Neural progenitor cell (in vitro differentiated cells): ENCODE measurements at regions not wholly inside any gene's neighbourhood (a gene's known extent, or its start where the extent isn't known, plus 50 kb on each side); places are given as distances from the start of the nearest gene placed in this dataset.

Source experiments
- DNase-seq: peaks from one replicate; pipeline ENCODE4 v3.0.0-alpha.2; 2016; ENCODE audit warnings: low spot score
- H2AFZ ChIP-seq: fragments of 200-600 bp; sonication (generic); replicated peaks from 2 replicates; pipeline ENCODE4 v1.6.1; 2016; ENCODE audit warnings: antibody characterized with exemption
- H3F3A ChIP-seq: fragments of 200-600 bp; sonication (generic); 2 replicates; pipeline ENCODE4 v1.6.1; 2016; ENCODE audit warnings: antibody characterized with exemption, low read depth
- H3K27ac ChIP-seq: fragments of 200-600 bp; sonication (generic); 2 replicates; pipeline ENCODE4 v1.5.1; 2016; ENCODE audit warnings: mild to moderate bottlenecking
- H3K27me3 ChIP-seq: fragments of 200-600 bp; sonication (generic); 2 replicates; pipeline ENCODE4 v1.6.1; 2016; ENCODE audit warnings: mild to moderate bottlenecking, moderate library complexity
- H3K36me3 ChIP-seq: fragments of 200-600 bp; sonication (generic); 2 replicates; pipeline ENCODE4 v1.5.1; 2016
- H3K4me1 ChIP-seq: fragments of 200-600 bp; sonication (generic); 2 replicates; pipeline ENCODE4 v1.6.1; 2016; ENCODE audit warnings: mixed run types
- H3K4me2 ChIP-seq: fragments of 200-600 bp; sonication (generic); 2 replicates; pipeline ENCODE4 v1.6.1; 2016
- H3K4me3 ChIP-seq: fragments of 200-600 bp; sonication (generic); 2 replicates; pipeline ENCODE4 v1.5.1; 2016
- H3K79me2 ChIP-seq: fragments of 200-600 bp; sonication (generic); 2 replicates; pipeline ENCODE4 v1.6.1; 2016; ENCODE audit warnings: low read depth
- H3K9ac ChIP-seq: fragments of 200-600 bp; sonication (generic); 2 replicates; pipeline ENCODE4 v1.6.1; 2016
- H3K9me3 ChIP-seq: fragments of 200-600 bp; sonication (generic); 2 replicates; pipeline ENCODE4 v1.5.1; 2016; ENCODE audit warnings: low read depth
- H4K20me1 ChIP-seq: fragments of 200-600 bp; sonication (generic); 2 replicates; pipeline ENCODE4 v1.6.1; 2016; ENCODE audit warnings: low read depth
- H3K27ac Mint-ChIP-seq: 3 replicates; pipeline ENCODE4 v1.8.0; 2021; ENCODE audit warnings: mixed read lengths
- H3K27me3 Mint-ChIP-seq: 2 replicates; pipeline ENCODE4 v1.8.0; 2022; ENCODE audit warnings: low read depth, mild to moderate bottlenecking, inconsistent platforms, moderate library complexity, mixed read lengths; ENCODE audit not compliant: insufficient read depth
- H3K36me3 Mint-ChIP-seq: 3 replicates; pipeline ENCODE4 v1.8.0; 2021; ENCODE audit warnings: mixed read lengths
- H3K4me1 Mint-ChIP-seq: 3 replicates; pipeline ENCODE4 v1.8.0; 2021; ENCODE audit warnings: mixed read lengths
- H3K4me3 Mint-ChIP-seq: 3 replicates; pipeline ENCODE4 v1.8.0; 2021; ENCODE audit warnings: mild to moderate bottlenecking, moderate library complexity, mixed read lengths
- H3K9me3 Mint-ChIP-seq: 3 replicates; pipeline ENCODE4 v1.8.0; 2020; ENCODE audit warnings: mixed read lengths
- EZH2 ChIP-seq: fragments of 200-600 bp; sonication (generic); IDR thresholded peaks from 2 replicates; pipeline ENCODE4 v1.6.1; 2017; ENCODE audit warnings: antibody characterized with exemption, mild to moderate bottlenecking, moderate library complexity
- EZH2phosphoT487 ChIP-seq: fragments of 200-600 bp; sonication (generic); IDR thresholded peaks from 2 replicates; pipeline ENCODE4 v1.6.1; 2017; ENCODE audit warnings: antibody characterized with exemption
- TF ChIP-seq, protein P1 (sequence below): fragments of 200-600 bp; sonication (generic); IDR thresholded peaks from 2 replicates; pipeline ENCODE4 v1.5.1; 2017; ENCODE audit warnings: antibody characterized with exemption, mild to moderate bottlenecking

DNA sequence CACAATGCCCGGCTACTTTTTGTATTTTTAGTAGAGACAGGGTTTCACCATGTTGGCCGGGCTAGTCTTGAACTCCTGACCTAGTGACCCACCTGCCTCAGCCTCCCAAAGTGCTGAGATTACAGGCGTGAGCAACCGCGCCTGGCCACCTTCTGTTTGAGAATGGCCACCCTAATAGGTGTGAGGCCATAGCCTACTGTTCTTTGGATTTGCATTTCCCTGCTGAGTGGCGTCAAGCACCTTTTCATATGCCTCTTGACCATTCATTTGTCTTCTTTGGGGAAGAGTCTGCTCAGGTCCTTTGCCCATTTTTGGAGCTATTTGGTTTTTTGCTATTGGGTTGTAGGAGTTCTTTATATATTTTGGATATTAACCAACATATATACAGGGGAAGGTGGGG, 276.7 kb downstream of the PARN start:
- Mint-ChIP-seq H3K27me3 (peaks cover 3% of the 10 kb centered on the region), H3K4me3 (no peak overlapping the region), H3K4me1 (peaks cover 30% of the 10 kb centered on the region), H3K9me3 (no peaks in the 10 kb centered on the region), H3K27ac (no peak overlapping the region), H3K36me3 (no peaks in the 10 kb centered on the region)
- Histone ChIP-seq H3K9me3 (no peaks in the 10 kb centered on the region), H3K4me1 (no peaks in the 10 kb centered on the region), H3K9ac (no peak overlapping the region), H3K79me2 (no peaks in the 10 kb centered on the region), H3K27me3 (no peaks in the 10 kb centered on the region), H3K36me3 (no peaks in the 10 kb centered on the region), H3K4me2 (no peak overlapping the region), H2AFZ (no peak overlapping the region), H4K20me1 (no peaks in the 10 kb centered on the region), H3F3A (peaks cover 3% of the 10 kb centered on the region), H3K4me3 (no peak overlapping the region), H3K27ac (no peak overlapping the region)
- no peak for TF ChIP-seq EZH2phosphoT487
- no peak for DNase-seq

DNA sequence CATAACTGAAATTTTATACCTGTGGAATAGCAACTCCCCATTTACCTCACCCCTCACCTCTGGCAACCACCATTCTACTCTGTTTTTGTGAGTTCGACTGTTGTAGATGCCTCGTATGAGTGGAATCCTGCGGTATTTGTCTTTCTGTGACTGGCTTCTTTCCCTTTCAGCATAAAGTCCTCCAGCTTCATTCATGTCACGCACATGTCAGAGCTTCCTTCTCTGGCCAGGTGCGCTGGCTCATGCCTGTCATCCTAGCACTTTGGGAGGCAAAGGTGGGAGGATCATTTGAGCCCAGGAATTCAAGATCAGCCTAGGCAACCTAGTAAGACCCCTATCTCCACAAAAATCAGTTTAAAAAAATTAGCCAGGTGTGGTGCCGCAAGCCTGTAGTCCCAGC, 278.4 kb downstream of the PARN start:
- H3K27me3 Mint-ChIP-seq, result peaks cover 6% of the 10 kb centered on the region
- H3K36me3 ChIP-seq, result no peaks in the 10 kb centered on the region
- TF ChIP-seq EZH2 (no peak), EZH2phosphoT487 (no peak)
- TF ChIP-seq, protein P1, sequence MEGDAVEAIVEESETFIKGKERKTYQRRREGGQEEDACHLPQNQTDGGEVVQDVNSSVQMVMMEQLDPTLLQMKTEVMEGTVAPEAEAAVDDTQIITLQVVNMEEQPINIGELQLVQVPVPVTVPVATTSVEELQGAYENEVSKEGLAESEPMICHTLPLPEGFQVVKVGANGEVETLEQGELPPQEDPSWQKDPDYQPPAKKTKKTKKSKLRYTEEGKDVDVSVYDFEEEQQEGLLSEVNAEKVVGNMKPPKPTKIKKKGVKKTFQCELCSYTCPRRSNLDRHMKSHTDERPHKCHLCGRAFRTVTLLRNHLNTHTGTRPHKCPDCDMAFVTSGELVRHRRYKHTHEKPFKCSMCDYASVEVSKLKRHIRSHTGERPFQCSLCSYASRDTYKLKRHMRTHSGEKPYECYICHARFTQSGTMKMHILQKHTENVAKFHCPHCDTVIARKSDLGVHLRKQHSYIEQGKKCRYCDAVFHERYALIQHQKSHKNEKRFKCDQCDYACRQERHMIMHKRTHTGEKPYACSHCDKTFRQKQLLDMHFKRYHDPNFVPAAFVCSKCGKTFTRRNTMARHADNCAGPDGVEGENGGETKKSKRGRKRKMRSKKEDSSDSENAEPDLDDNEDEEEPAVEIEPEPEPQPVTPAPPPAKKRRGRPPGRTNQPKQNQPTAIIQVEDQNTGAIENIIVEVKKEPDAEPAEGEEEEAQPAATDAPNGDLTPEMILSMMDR, result no peak
- no peaks in the 10 kb centered on the region for H3K79me2 ChIP-seq
- H3K27me3 ChIP-seq, result no peaks in the 10 kb centered on the region
- H3K4me1 Mint-ChIP-seq, result peaks cover 25% of the 10 kb centered on the region
- no peak overlapping the region for H3K4me3 Mint-ChIP-seq
- no peaks in the 10 kb centered on the region for H3K4me1 ChIP-seq
- no peaks in the 10 kb centered on the region for H3K36me3 Mint-ChIP-seq
- no peak overlapping the region for H3K9ac ChIP-seq
- no peak overlapping the region for H2AFZ ChIP-seq
- H3K27ac ChIP-seq, result no peak overlapping the region
- no peak overlapping the region for H3K4me3 ChIP-seq
- H3K27ac Mint-ChIP-seq, result no peak overlapping the region
- H3F3A ChIP-seq, result peaks cover 3% of the 10 kb centered on the region
- H4K20me1 ChIP-seq, result no peaks in the 10 kb centered on the region
- H3K9me3 Mint-ChIP-seq, result no peaks in the 10 kb centered on the region
- no peaks in the 10 kb centered on the region for H3K9me3 ChIP-seq
- DNase-seq, result no peak
- H3K4me2 ChIP-seq, result no peak overlapping the region

DNA sequence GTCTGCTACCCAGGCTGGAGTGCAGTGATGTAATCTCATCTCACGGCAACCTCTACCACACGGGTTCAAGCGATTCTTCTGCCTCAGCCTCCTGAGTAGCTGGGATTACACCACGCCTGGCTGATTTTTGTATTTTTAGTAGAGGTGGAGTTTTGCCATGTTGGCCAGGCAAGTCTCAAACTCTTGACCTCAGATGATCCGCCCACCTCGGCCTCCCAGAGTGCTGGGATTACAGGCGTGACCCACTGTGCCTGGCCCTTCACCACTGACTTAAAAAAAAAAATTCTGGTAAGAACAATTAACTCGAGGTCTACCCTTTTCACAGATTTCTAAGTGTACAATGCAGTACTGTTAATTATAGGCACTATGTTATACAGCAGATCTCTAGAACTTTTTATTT, 279.4 kb downstream of the PARN start:
- no peaks in the 10 kb centered on the region for H3K36me3 ChIP-seq
- H3K79me2 ChIP-seq, result no peaks in the 10 kb centered on the region
- Mint-ChIP-seq H3K36me3 (no peaks in the 10 kb centered on the region), H3K27ac (peak overlapping the region; percentile 29), H3K9me3 (no peaks in the 10 kb centered on the region), H3K27me3 (peaks cover 6% of the 10 kb centered on the region), H3K4me3 (no peak overlapping the region), H3K4me1 (peaks cover 21% of the 10 kb centered on the region)
- no peak overlapping the region for H2AFZ ChIP-seq
- no peak for TF ChIP-seq EZH2phosphoT487
- no peak for TF ChIP-seq EZH2
- TF ChIP-seq, protein P1, result no peak
- peaks cover 3% of the 10 kb centered on the region for H3F3A ChIP-seq
- H3K9me3 ChIP-seq, result no peaks in the 10 kb centered on the region
- H3K4me2 ChIP-seq, result no peak overlapping the region
- no peak overlapping the region for H3K27ac ChIP-seq
- no peaks in the 10 kb centered on the region for H3K27me3 ChIP-seq
- H3K4me3 ChIP-seq, result no peak overlapping the region
- DNase-seq, result no peak
- no peaks in the 10 kb centered on the region for H4K20me1 ChIP-seq
- H3K9ac ChIP-seq, result no peak overlapping the region
- H3K4me1 ChIP-seq, result no peaks in the 10 kb centered on the region

DNA sequence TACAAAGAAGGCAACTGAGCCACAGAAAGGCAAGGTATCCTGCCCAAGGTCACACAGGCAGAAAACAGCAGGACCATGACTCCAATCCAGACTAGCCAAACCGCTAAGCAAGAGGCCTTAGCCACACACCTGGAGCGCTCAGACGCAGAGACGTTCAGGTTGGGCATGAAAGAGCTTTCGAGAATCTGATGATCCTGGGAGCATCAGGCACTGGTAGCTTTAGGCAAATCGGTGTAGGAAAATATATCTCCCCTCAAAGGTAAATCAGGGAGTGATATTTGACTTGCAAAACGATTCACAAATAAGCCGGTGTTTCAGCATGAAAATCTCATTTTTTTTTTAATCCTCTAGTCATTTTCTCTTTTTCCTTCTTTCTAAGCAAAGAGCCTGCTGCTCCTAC, 279.0 kb downstream of the MRTFB start:
- H3K4me1 Mint-ChIP-seq, result peaks cover 19% of the 10 kb centered on the region
- H3K36me3 ChIP-seq, result no peaks in the 10 kb centered on the region

More for the DNA sequence above, 279.0 kb downstream of the MRTFB start:
- Mint-ChIP-seq H3K36me3 (no peaks in the 10 kb centered on the region), H3K27me3 (peaks cover 6% of the 10 kb centered on the region), H3K9me3 (no peaks in the 10 kb centered on the region), H3K27ac (no peak overlapping the region), H3K4me3 (no peak overlapping the region)
- Histone ChIP-seq H3K9ac (no peak overlapping the region), H3K79me2 (no peaks in the 10 kb centered on the region), H3K4me1 (no peaks in the 10 kb centered on the region), H3F3A (peaks cover 3% of the 10 kb centered on the region), H3K4me2 (no peak overlapping the region), H3K27ac (no peak overlapping the region), H2AFZ (no peak overlapping the region), H3K4me3 (no peak overlapping the region), H4K20me1 (no peaks in the 10 kb centered on the region), H3K27me3 (no peaks in the 10 kb centered on the region), H3K9me3 (no peaks in the 10 kb centered on the region)
- no peak for DNase-seq
- TF ChIP-seq EZH2phosphoT487 (no peak), EZH2 (no peak)
- TF ChIP-seq, protein P1, result no peak
